ENCODE measurements at regions not wholly inside any gene's neighbourhood (a gene's known extent, or its start where the extent isn't known, plus 50 kb on each side); places are given as distances from the start of the nearest gene placed in this dataset.

DNA sequence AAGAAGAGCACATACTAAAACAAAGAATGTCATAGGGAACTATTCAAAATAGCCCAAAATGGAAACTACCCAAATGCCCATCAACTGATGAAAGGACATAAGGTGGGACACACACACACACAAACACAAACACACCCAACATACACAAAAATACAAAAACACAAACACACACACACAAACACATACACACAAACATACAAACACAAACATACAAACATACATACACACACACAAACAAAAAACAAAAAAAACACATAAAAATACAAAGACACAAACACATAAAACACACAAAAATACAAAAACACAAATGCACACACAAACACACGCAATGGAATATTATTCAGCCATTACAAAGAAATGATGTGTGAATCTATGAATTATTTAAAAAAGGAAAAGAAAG, 203.6 kb downstream of the ERMARD start:
- no peak for DNase-seq (ENCODE audit: low read depth, low spot score)

- no peak for DNase-seq (ENCODE audit: low read depth, low spot score)
Observed at GRCh38 chr6:169953686-169954085, 202.3 kb downstream of the ERMARD start.

DNA sequence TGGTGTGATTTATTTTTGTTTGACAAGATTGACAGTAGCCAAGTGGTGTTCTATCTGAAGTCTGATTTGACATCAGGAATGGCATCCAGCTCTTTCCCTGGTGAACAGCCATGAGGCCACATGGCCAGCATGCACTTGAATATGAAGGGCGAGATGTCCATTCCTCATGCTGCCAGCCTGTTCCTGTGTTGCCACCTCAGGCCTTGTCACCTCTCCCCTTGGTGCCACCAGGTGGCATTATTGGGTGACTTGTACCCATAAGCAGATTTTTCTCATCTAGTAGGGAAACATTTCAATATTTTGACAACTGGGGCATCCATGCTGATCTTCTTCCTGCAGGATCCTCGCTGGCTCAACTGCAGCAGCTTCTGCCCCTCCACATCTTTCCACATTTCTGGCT, 199.1 kb downstream of the ERMARD start:
- DNase-seq (ENCODE audit: low read depth, low spot score) = no peak

- no peak for DNase-seq (ENCODE audit: low read depth, low spot score)
Observed at GRCh38 chr6:169949511-169950097, 198.2 kb downstream of the ERMARD start.

- no peak for DNase-seq (ENCODE audit: low read depth, low spot score)
Observed at GRCh38 chr6:169946971-169947370, 195.5 kb downstream of the ERMARD start.

DNA sequence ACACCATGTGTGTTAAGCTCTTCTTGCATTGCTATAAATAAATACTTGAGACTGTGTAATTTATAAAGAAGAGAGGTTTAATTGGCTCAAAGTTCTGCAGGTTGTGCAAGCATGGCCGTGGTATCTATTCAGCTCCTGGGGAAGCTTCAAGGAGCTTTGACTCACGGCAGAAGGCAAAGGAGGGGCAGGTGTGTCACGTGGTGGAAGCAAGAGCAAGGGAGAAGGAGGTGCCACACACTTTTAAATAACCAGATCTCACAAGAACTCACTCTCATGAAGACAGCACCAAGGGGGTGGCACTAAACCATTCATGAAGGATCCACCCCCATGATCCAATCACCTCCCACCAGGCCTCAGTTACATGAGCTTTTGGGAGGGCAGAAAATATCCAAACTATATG, 193.7 kb downstream of the ERMARD start:
- DNase-seq (ENCODE audit: low read depth, low spot score) = no peak

DNA sequence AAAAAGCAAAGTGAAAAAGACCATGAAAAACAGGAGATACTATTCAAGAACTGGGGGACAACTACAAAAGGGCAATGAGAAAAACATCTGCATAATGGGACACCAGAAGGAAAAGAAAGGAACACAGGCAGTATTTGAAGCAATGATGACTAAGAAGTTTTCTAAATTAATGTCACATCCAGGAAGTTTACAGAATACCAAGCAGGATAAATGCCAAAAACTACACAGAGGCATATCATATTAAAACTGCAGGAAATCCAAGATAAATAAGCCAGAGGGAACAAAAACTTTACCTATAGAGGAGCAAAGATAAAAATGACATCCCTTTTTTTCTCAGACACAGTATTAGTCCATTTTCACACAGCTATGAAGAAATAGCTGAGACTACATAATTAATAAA, 193.0 kb downstream of the ERMARD start:
- no peak for DNase-seq (ENCODE audit: low read depth, low spot score)

DNA sequence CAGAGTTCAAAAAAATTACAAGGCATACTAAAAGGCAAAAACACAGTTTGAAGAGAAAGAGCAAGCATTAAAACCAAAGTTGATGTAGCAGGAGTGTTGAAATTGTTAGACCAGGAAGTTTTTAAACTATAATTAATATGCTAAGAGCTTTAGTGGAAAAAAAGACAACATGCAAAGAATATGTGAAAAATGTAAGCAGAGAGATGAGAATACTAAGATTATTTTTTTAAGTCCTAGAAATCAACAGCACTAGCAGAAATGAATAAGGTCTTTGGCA, 192.6 kb downstream of the ERMARD start:
- no peak for DNase-seq (ENCODE audit: low read depth, low spot score)

DNA sequence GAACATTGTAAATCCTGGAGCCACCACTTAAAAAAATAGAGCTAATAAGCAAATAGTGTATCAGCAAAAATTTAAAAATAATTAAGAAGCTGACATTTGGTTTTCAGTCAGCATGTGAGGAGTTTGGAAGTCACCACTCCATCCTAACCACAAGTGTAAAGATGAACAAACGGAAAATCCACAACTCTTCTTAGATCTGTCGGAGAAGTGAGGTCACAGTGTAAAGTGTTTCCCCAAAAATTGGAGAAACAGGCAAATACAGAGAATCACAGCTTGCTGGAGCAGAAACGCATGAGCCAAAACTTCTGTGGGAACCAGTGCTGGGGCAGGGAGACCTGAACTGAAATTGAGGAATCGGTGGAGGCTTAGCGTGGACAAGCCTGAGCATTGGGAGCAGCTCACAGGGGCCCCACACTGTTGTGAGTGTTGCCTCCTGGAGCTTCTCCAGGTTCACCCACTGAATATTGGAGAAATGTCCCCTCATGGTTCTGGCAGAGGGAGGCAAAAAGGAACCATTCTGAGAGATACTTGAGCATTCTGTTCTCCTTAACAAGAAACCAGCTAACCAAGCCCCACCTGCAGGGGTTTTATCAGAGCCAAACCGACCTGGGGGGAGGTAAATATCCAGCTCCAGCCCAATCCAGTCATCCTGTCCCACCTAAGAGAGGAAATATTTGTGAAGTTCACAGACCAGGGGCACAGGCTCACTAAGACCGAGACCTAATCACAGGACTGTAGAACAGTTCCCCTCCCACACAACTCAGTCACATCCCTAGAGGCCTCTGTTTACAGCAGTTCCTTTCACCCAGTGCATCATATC, 192.0 kb downstream of the ERMARD start:
- no peak for DNase-seq (ENCODE audit: low read depth, low spot score)

DNA sequence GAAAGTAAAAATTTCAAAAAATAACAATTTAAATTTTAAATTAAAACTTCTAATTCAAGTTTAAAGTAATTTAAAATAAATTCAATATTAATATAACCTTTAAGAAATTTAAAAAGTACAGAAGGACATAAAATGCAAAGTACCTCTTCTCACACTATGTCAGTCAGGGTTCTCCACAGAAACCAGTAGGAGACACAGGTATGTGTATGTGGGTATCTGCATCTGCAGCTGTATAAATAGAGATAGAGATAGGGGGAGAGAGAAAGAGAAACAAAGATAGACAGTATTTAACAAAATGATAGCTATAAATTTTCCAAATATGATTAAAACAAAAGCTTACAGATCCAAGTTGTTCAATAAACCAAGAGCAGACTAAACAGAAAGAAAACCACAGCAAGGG, 190.8 kb downstream of the ERMARD start:
- no peak for DNase-seq (ENCODE audit: low read depth, low spot score)

DNA sequence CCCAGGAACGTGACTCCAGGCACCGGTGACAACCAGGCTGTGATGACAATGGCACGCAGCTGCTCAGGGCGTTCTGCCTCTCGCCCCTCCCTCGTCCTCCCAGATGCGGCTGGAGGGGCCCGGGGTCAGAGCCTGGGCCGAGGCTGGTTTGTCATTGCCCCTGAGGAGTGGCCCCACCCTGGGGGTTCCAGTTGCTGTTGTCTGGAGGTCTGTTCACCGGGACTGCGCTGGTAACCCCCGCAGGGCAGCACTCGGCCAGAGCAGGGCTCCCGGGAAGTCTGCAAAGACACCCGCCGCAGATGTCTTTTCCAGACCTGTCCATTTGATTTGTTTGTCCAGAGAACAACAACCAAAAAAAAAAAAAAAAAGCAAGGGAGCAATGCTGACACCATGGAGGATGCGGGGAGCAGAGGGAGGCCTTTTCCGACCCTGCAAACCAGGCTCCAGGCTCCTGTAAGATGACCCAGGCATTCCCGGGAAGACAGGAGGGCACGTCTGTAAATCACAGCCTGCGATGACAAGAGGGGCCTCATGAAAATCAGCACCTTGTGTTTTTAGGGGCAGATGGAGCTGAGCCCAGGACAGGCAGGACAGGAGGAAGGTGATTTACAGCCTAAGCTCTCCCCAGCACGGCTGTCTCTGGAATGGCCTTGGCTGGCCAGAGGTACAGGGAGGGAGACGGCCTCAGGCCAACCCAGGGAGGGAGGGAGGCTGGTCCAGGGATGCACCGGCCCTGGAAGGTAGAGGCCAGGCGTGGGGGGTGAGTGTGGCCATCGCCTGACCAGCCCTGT, 189.3 kb downstream of the ERMARD start:
- DNase-seq (ENCODE audit: low read depth, low spot score) = no peak

GRCh38 chr6:169939554-169940164, 188.2 kb downstream of the ERMARD start:
- no peak for DNase-seq (ENCODE audit: low read depth, low spot score)

DNA sequence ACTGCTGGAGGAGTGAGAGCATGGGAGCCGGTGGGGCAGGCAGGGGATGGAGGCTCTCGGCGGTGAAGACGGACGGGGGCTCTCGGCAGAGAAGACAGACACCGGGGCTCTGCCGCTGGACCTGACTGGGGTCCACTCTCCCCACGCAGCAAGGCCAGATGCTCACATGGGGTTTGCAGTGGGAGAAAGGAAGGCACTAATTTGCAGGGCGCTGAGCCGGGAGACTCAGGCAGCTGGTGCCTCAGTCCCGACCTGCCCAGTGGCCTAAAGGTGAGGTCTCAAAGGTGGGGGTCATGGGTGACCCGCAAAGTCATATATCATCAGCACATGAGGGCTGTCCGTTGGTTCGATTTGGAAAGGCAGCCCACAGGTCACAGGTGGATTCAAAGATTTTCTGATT, 187.3 kb downstream of the ERMARD start:
- no peak for DNase-seq (ENCODE audit: low read depth, low spot score)

- DNase-seq (ENCODE audit: low read depth, low spot score) = no peak
Observed at GRCh38 chr6:169938262-169938701, 186.9 kb downstream of the ERMARD start.

DNA sequence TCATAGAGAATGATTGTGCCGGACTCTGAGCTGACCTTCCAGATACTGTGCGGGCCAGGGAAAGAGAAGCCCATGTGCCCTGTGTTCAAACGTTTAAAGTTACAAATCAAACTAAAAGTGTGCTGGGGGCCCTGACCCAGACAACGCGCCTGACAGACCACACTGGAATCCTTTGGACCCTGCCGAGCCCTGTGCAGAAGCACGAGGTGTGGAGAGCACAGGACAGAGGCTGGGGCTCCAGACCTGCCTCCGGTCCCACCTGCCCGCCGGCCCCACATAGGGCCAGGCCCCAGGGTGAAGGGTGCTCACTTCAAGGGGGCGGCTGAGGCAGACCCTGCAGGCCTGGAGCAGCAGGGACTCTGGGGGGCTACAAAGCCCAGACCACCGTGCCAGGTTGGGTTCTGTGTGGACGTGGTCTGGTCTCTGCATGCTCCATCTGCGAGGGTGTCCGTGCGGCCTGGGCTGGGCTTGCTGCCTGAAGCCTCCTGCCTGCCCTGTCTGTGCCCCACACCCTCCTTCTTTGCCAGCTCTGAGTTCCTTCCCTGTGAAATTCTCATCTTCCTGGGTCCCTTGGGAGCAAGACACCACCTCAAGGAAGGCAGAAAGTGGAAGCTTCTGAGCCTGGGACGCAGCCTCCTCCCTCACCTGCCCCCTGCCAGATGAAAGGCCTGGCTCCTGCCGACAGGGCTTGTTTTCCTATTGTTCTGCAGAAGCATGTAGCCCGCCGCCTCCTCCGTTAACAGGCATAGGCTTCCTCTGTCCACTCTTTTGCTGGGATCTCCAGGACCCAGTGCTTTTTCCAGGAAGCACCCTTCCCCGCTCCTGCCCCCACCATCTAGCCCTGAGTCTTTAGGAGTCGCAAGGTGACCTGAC, 186.2 kb downstream of the ERMARD start:
- no peak for DNase-seq (ENCODE audit: low read depth, low spot score)

GRCh38 chr6:169936355-169936975, 185.0 kb downstream of the ERMARD start:
- DNase-seq (ENCODE audit: low read depth, low spot score) = no peak

DNA sequence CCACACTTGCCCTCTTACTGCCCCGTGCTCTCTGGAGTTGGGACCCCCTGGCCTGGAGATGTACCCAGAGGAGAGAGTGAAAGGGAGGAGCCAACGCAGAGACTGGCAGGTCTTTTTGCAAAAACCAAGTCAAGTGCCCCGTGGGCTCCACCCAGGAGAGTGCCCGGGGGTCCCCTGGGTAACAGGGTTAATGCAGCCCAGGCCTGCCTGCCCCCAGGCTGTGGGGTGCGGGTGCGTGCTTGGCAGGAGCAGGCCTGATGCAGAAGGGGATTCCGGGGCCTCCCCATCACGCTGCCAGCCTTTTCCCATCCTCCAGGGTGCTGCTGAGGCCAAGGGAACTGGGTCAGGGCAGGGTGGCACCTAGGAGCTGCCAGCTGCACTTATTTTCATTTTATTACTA, 184.4 kb downstream of the ERMARD start:
- no peak for DNase-seq (ENCODE audit: low read depth, low spot score)

DNA sequence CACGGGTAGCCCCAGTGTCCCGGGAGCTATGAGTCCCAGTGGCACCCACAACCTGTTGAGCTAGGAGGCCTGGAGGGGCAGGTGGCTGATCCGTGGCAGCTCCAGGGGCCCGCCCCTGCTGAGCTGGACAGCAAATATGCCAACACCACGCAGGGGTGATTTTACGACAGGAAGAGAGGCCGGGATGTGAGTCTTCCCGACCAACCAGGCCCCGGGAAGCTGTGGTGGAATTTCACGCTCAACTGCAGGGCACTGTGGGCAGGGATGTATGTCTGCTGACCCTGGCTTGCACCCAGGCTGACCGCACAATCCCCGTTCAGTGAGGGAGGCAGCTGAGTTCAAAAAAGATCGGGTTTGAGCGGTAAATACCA, 183.9 kb downstream of the ERMARD start:
- DNase-seq (ENCODE audit: low read depth, low spot score) = no peak

- no peak for DNase-seq (ENCODE audit: low read depth, low spot score)
Observed at GRCh38 chr6:169934699-169935347, 183.4 kb downstream of the ERMARD start.

DNA sequence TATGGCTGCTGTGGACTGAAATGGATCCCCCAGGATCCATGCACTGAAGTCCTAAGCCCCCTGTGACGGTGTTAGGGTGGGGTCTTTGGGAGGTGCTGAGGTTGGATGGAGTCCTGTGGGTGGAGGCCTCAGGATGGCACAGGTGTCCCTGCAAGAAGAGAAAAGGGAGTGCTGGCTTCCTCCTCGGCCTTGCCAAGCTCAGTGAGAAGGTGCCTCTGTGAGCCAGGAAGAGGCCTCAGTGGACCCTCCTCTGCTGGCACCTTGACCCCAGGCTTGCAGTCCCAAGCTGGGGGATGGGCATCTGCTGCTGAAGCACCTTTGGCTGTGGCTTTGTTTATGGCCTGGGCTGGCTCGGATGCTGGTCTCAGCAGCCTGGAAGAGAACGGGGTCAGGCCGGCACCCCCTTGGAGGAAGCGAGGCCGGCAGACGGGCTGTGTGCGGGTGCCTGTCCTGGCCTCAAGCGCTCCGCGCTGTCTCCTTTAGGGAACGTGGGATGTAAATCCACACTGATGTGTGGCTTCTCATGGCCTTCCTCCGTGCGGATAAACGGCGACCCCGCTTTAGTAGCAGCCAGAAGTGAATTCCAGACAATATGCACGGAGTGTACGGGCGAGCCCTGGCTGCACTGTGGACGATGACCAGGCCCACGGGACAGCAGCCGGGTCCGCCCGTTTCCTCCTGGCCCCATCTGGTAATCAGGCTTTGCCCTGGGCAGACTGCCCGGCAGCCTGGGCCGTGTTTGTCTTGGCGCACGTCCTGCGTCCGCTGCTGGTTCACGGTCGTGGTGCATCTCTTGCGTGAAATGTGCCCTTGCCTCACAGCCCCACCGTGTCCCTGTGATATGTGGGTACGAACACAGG, 182.6 kb downstream of the ERMARD start:
- DNase-seq (ENCODE audit: low read depth, low spot score) = no peak
